ENCODE measurements at regions not wholly inside any gene's neighbourhood (a gene's known extent, or its start where the extent isn't known, plus 50 kb on each side); places are given as distances from the start of the nearest gene placed in this dataset.

DNA sequence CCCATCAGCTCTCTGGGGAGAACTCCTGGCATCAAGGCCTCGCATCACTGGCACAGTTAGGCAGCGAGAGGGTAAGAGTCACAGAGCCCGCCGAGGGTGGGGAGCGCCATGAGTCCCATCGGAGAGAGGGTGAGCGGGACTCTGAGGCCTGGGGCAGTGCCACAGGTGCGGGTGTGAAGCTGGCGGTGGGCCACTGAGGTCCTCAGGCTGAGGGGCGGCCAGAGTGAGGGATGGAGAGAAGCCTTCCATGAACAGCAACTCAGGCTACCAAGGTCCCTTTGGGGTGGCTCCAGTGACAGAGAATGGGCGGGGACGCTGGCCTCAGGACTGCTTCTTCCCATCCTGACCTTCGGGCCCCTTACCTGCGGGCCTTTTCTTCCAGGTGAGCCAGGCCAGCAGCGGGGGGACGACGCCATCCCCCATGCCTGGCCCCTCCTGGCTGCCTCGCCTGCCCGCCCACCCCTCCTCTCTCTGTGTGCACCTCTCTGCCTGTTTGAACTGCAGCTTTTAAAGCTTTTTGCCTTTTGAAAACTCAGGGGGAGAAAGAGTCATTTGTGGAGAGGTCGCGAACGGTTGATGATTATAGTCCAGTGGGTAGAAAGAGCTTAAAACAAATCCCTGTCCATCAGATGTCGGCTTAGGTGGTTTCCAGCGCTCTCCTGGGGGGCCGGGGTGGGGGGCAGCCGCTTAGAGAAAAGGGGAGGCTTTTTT lies 149.3 kb upstream of the GSE1 start:
- TF ChIP-seq, protein P1, sequence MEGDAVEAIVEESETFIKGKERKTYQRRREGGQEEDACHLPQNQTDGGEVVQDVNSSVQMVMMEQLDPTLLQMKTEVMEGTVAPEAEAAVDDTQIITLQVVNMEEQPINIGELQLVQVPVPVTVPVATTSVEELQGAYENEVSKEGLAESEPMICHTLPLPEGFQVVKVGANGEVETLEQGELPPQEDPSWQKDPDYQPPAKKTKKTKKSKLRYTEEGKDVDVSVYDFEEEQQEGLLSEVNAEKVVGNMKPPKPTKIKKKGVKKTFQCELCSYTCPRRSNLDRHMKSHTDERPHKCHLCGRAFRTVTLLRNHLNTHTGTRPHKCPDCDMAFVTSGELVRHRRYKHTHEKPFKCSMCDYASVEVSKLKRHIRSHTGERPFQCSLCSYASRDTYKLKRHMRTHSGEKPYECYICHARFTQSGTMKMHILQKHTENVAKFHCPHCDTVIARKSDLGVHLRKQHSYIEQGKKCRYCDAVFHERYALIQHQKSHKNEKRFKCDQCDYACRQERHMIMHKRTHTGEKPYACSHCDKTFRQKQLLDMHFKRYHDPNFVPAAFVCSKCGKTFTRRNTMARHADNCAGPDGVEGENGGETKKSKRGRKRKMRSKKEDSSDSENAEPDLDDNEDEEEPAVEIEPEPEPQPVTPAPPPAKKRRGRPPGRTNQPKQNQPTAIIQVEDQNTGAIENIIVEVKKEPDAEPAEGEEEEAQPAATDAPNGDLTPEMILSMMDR (optimal IDR thresholded peaks at IDR 0.05 in 1 of 3, IDR thresholded peaks at IDR 0.05 in 1 of 3, conservative IDR thresholded peaks at IDR 0.05 in 1 of 3; ENCODE audit: extremely low read depth in 1 of 3, insufficient read depth in 2 of 3, low read length in 3 of 3), result no peak
- TF ChIP-seq EZH2 (IDR thresholded peaks at IDR 0.05; ENCODE audit: low read length), result no peak
